MG63 (cell line): ENCODE measurements at regions not wholly inside any gene's neighbourhood (a gene's known extent, or its start where the extent isn't known, plus 50 kb on each side); places are given as distances from the start of the nearest gene placed in this dataset.
A peak's percentile ranks its signal among the peaks of the same experiment; 100 is the strongest.
"Not testable (repeated sequence)": the region's sequence is repeated elsewhere in the genome, so short reads cannot be mapped to it uniquely, and the experiment has no call there.

Experiments
- DNase-seq: peaks from one replicate; pipeline ENCODE4 v3.0.0-alpha.2; 2020
- H3K27me3 ChIP-seq: fragments of 250-450 bp; sonication (Bioruptor Pico); 2 replicates; pipeline ENCODE4 v1.5.1; 2020; ENCODE audit warnings: mild to moderate bottlenecking, moderate library complexity
- H3K36me3 ChIP-seq: fragments of 250-450 bp; sonication (Bioruptor Pico); 2 replicates; pipeline ENCODE4 v1.5.1; 2020; ENCODE audit warnings: mild to moderate bottlenecking, moderate library complexity
- H3K4me3 ChIP-seq: fragments of 250-450 bp; sonication (Bioruptor Pico); 2 replicates; pipeline ENCODE4 v1.5.1; 2020; ENCODE audit warnings: mild to moderate bottlenecking, moderate library complexity
- H3K9me3 ChIP-seq: fragments of 250-450 bp; sonication (Bioruptor Pico); 2 replicates; pipeline ENCODE4 v1.5.1; 2020; ENCODE audit warnings: mild to moderate bottlenecking, moderate library complexity

DNA sequence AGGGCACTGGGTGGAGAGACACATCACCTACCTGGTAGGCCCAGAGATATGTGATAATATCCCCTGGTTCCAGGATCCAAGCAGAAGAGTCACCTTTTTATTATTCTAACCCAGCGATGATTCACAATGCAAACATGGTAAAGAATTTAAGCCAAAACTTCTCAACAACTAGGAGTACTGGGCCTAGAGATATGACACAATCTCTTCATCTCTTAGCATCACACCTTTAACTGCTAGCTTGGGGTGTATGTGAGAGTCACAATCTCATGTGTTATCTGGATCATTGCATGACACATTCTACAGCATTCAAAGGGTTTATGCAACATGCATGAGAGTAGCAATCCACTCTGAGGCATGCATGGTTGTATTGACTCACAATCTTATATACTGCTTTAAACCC is 1109.0 kb upstream of the AMELY start:
- no peaks in the 10 kb centered on the region for H3K36me3 ChIP-seq

DNA sequence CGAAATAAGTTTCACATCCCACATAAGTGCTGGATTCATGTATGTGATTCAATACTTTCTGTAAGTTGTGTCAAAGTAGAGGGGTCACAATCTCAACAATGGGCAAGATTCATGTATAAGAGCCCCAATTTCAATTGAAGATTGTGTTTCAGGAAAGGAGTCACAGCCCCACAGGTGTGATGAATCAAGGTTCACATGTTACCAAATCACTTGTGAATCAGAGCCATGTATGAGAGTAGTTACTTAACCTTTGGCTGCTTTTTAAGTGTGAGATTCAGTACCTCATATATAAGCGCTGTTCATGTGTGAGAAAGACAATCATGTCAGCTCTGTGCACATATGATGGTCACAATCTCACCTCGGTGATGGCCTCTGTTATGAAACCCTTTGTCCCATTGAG is 1100.0 kb upstream of the AMELY start:
- Histone ChIP-seq H3K4me3 (no peak overlapping the region), H3K36me3 (no peaks in the 10 kb centered on the region), H3K9me3 (no peaks in the 10 kb centered on the region), H3K27me3 (no peaks in the 10 kb centered on the region)
- no peak for DNase-seq

More for the DNA sequence above, 1109.0 kb upstream of the AMELY start:
- H3K4me3 ChIP-seq = no peak overlapping the region
- DNase-seq = no peak
- H3K27me3 ChIP-seq = no peaks in the 10 kb centered on the region
- no peaks in the 10 kb centered on the region for H3K9me3 ChIP-seq

DNA sequence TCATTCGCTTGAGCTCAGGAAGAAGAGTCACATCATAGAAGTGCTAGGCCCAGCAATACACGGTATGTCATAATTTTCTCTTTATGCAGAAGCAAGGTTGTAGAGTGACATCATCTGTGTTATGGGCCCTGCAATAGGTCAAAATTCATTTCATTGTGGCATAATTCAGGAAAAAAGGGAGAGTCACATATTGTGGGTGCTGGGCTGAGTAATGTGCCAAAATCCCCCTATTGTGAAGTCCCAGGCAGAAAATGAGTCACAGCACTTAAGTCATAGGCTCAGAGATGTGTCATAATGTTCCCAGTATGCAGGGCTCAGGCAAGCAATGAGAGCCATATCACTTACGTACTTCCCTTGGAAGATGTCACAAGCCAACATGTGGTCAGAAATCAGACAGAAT is 1092.6 kb upstream of the AMELY start:
- no peaks in the 10 kb centered on the region for H3K9me3 ChIP-seq
- DNase-seq = peak; percentile 9
- no peaks in the 10 kb centered on the region for H3K36me3 ChIP-seq
- no peaks in the 10 kb centered on the region for H3K27me3 ChIP-seq
- no peak overlapping the region for H3K4me3 ChIP-seq

DNA sequence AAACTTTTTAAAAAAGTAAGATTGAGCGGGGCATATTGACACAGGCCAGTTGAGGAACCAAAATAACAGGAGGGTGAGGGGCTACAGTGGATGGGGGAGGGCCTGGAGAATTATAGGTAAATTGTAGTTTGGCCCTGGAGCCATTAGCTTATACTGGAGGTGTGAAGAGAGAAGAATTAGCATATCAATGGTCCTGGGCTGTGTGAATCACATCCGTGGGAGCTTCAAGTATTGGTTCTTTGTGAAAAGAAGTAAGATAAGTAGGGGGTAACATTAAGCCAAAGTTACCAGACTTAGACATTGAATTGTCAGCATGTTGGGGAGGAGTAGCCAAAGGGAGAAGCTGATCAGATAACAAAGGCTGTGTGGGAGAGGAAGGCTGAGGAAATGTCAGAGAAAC is 1085.2 kb upstream of the AMELY start:
- Histone ChIP-seq H3K4me3 (no peak overlapping the region), H3K36me3 (no peaks in the 10 kb centered on the region), H3K9me3 (no peaks in the 10 kb centered on the region), H3K27me3 (no peaks in the 10 kb centered on the region)
- DNase-seq = no peak

DNA sequence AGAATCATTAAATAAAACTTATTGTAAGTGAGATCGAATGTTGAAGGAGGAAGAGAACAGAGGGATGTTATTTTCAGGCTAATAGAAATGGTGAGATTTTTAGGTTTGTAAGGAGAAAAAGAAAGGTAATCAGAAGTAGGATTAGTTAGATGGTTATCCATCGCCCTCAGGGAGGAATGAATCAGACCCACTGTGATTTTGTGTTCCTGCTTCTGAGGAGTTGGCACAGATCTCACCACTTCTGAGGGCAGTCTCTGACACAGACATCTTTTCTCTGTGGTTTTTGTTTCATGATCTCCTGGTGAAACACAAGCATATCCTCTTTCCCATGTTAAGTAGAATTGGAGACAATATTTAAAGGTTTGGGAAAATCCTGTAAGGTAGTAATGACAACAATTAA is 1083.2 kb upstream of the AMELY start:
- H3K4me3 ChIP-seq, DNase-seq, H3K9me3 ChIP-seq, H3K27me3 ChIP-seq, H3K36me3 ChIP-seq: not testable (repeated sequence)

DNA sequence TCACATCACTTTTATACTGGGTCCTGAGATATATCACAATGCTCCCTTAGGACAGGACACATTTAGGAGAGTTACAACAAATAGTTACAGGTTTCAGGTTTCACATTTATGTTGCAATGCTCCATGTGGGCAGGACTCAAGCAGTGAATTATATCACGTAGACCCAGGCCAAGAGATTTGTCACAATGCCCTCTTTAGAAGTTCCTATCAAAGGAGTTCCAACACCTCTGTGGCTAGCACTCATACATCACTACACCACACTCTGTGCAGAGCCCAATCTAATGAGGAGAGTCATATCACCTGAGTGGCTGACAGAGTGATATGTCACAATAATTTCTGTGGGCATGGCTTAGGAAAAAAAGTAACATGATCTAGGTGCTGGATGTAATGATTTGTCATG is 1068.2 kb upstream of the AMELY start:
- H3K4me3 ChIP-seq = no peak overlapping the region
- no peak for DNase-seq
- no peaks in the 10 kb centered on the region for H3K9me3 ChIP-seq
- no peaks in the 10 kb centered on the region for H3K36me3 ChIP-seq
- no peaks in the 10 kb centered on the region for H3K27me3 ChIP-seq

DNA sequence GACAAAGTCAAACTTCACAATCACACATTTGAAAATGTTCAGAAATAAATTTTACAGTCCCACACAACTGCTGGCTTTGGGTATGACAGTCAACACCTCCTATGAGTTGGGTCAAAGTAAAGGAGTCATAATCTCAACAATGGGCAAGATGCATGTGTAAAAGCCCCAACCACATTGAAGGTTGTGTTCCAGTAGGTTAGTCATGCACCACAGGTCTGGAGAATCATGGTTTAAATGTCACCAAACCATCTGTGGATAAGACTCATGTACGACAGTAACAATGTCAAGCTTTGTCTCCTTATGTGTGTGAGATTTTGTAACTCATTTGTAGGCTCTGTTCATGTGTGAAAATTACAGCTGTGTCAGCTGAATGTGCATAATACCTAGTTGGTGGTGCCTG is 1065.7 kb upstream of the AMELY start:
- no peaks in the 10 kb centered on the region for H3K36me3 ChIP-seq
- H3K27me3 ChIP-seq = no peaks in the 10 kb centered on the region
- H3K9me3 ChIP-seq = no peaks in the 10 kb centered on the region
- no peak for DNase-seq
- H3K4me3 ChIP-seq = no peak overlapping the region

DNA sequence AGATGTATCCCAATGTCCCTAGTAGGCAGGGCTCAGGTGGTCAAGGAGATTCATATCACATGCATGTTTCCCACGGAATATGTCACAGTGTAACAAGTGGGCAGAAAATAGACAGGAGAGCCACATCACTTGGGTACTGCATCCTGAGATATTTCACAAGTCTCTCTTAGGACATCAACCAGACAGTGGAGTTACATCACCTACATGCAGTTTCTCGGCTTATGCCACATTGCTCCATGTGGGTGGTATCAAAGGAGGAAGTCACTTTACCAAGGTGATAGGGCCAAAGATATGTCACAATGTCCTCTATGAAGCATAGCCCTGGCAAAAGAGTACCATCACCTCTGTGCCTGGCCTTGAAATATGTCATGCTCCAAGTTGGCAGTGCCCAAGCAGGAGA is 1056.7 kb upstream of the AMELY start:
- no peak for DNase-seq
- Histone ChIP-seq H3K36me3 (no peaks in the 10 kb centered on the region), H3K4me3 (no peak overlapping the region), H3K9me3 (no peaks in the 10 kb centered on the region), H3K27me3 (no peaks in the 10 kb centered on the region)

DNA sequence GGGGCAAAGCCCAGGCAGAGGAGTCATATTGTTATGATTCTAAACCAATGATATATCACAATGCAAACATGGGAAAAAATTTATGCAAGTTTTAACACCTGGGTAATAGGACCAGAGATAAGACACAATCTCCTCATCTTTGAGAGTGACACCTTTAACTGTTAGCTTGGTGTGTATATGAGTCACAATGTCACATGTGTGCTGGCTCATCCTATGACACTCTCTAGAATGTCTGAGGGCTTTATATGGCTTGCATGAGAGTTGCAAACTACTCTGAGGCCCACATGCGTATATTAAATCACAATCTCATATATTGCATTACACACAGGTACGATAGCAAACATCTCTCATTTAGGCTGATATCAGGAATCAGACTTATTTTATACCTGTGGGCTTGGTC is 1055.4 kb upstream of the AMELY start:
- Histone ChIP-seq H3K4me3 (no peak overlapping the region), H3K36me3 (no peaks in the 10 kb centered on the region), H3K27me3 (no peaks in the 10 kb centered on the region), H3K9me3 (no peaks in the 10 kb centered on the region)
- no peak for DNase-seq

DNA sequence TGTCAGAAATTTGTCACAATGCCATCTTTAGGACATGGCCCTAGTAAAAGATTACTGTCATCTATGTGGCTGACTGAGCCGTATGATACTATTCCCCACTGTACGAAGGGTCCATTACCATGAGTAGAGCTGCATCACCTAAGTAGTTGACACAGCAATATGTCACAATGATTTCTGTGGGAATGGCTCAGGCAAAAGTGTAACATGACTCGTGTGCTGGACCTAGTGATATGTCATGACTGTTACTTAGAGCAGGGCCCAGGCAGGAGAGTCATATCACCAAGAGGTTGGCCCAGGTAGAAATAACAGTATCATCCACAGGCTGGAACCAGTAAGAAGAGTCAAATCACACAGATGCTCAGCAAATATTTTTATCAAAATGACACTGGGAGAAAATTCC is 1051.8 kb upstream of the AMELY start:
- H3K4me3 ChIP-seq = no peak overlapping the region
- no peaks in the 10 kb centered on the region for H3K27me3 ChIP-seq
- no peaks in the 10 kb centered on the region for H3K36me3 ChIP-seq
- DNase-seq = no peak
- no peaks in the 10 kb centered on the region for H3K9me3 ChIP-seq

DNA sequence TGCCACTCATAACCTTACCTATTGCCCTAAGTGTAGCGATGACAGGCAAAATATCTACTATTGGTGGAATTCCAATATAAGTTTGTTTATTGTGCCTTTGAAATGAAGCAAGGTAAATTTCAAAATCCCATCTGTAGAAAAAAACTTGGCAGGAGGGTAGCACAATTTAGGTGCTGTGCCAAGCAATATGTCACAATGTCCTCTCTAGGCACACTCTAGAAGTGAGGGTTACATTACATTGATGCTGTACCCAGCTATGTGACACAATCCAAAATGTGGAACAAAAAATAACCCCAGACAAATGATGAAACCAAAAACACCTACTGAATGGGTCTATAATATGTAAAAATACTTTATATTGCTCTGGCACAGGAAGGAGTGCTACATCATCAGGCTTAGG is 1050.8 kb upstream of the AMELY start:
- Histone ChIP-seq H3K27me3 (no peaks in the 10 kb centered on the region), H3K4me3 (no peak overlapping the region), H3K9me3 (no peaks in the 10 kb centered on the region), H3K36me3 (no peaks in the 10 kb centered on the region)
- no peak for DNase-seq

DNA sequence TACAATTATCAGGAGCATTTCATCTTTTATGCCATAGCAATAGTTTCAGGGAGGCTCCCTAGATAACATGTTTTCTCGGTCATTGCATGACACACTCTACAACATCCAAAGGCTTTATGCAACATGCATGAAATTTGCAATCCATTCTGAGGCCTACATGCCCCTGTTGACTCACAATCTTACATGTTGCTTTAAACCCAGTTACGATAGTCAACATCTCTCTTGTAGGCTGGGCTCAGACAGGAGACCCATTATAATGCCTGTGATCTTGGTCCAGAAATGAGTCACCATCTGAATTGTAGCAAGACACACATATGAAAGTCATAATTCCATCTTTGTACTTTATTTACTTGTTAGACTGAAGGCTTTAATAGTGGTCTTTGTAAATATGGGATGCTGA is 1050.3 kb upstream of the AMELY start:
- Histone ChIP-seq H3K9me3 (no peaks in the 10 kb centered on the region), H3K4me3 (no peak overlapping the region), H3K36me3 (no peaks in the 10 kb centered on the region), H3K27me3 (no peaks in the 10 kb centered on the region)
- DNase-seq = no peak

DNA sequence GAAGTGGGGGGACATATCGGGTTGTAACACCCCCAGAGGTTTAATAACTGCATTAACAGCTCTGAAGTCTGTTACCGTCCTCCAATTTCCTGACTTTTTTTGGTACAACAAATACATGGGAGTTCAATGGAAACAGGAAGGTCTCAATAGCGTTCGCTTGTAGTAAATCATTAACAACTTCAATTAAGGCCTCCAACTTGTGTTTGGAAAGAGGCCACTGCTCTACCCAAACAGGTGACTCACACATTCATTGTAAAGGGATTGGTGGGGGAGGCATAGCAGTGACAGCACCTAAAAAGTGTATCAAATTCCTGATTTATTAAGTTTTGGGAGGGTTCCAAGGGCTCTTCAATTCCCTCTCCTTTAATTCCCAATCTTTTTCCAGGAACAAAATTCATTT is 1046.2 kb upstream of the AMELY start:
- no peak overlapping the region for H3K4me3 ChIP-seq
- H3K36me3 ChIP-seq = no peaks in the 10 kb centered on the region
- H3K9me3 ChIP-seq = no peaks in the 10 kb centered on the region
- no peak for DNase-seq
- H3K27me3 ChIP-seq = no peaks in the 10 kb centered on the region

DNA sequence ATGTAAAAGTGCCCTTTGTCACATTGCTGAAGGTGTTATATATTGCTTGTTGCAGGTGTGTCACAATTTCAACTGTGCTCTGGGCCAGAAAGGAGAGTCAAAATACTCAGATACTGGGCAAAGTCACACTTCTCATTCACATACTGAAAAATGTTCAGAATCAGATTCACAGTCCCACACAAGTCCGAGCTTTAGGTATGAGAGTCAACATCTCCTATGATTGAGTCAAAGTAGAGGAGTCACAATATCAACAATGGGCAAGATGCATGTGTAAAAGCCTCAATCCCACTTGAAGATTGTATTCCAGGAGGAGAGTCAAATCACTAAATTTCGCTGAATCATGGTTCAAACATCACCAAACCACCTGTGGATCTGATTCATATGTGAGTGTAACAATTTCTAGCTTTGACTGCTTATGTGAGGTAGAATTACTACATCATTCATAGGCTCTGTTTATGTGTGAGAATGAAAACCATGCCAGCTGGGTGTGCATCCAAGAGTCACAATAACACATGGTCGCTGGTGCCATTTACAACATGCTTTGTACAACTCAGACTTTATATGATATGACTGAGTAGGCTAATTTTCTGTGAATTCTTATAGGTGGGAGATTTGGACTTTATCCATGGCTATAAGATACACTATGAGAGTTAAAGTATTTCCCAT is 1039.8 kb upstream of the AMELY start:
- Histone ChIP-seq H3K9me3 (no peaks in the 10 kb centered on the region), H3K36me3 (no peaks in the 10 kb centered on the region)
- no peak for DNase-seq

DNA sequence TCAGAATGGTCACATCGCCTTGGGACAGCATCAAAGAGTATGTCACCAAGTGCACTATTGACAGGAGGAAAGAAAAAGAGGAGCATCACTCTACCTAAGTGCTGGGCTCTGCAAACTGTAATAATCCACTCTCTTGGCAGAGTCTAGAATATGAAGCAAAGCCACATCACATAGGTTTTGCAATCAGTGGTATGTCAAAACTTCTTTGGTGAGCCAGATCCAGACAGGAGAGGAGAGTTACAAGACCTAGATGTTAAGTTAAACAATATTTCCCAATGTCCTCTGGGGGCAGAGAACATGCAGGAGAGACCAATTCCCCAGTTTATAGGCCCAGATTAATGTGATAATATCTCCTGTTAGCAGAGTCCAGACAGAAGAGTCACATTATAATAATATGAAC is 1032.6 kb upstream of the AMELY start:
- no peaks in the 10 kb centered on the region for H3K9me3 ChIP-seq
- H3K4me3 ChIP-seq = no peak overlapping the region
- no peaks in the 10 kb centered on the region for H3K27me3 ChIP-seq
- DNase-seq = no peak
- no peaks in the 10 kb centered on the region for H3K36me3 ChIP-seq

More for the DNA sequence above, 1039.8 kb upstream of the AMELY start:
- Histone ChIP-seq H3K27me3 (no peaks in the 10 kb centered on the region), H3K4me3 (no peak overlapping the region)

DNA sequence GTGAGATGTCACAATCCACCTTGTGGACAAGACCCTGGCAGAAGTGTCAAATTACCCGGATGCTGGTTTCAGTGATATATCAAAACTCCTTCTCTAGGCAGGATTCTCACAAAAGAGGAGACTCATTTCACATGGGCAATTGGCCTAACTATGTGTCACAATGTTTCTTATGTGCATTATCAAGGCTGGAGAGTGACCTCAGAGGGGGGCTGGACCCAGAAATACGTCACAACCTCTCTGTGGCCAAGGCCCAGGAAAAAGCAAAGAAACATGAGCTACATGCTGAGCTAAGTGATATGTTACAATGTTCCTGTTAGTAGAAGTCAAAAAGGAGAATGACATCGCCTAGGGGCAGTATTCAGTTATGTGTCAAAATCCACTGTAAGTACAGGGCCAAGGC is 1031.2 kb upstream of the AMELY start:
- Histone ChIP-seq H3K9me3 (no peaks in the 10 kb centered on the region), H3K36me3 (no peaks in the 10 kb centered on the region), H3K4me3 (no peak overlapping the region), H3K27me3 (no peaks in the 10 kb centered on the region)
- DNase-seq = peak; percentile 44

DNA sequence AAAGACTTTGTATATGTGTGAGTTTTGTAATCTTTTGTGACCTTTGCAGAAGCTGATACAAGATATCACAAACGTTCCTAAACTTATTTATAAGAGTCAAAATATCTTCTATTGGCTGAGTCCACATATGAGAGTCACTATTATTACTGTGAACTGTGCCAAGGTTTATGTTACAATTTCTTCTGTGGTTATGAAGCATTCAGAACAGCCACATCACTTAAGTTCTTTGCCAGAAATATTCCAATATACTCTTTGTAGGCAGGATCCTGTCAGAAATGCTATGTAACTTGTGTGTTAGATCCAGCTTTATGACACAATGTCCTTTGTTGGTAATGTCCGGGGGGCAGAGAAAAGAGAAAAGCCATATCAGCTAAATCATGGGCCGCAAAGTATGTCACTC is 1030.3 kb upstream of the AMELY start:
- H3K4me3 ChIP-seq = no peak overlapping the region
- H3K36me3 ChIP-seq = no peaks in the 10 kb centered on the region
- no peaks in the 10 kb centered on the region for H3K9me3 ChIP-seq
- H3K27me3 ChIP-seq = no peaks in the 10 kb centered on the region
- DNase-seq = no peak

DNA sequence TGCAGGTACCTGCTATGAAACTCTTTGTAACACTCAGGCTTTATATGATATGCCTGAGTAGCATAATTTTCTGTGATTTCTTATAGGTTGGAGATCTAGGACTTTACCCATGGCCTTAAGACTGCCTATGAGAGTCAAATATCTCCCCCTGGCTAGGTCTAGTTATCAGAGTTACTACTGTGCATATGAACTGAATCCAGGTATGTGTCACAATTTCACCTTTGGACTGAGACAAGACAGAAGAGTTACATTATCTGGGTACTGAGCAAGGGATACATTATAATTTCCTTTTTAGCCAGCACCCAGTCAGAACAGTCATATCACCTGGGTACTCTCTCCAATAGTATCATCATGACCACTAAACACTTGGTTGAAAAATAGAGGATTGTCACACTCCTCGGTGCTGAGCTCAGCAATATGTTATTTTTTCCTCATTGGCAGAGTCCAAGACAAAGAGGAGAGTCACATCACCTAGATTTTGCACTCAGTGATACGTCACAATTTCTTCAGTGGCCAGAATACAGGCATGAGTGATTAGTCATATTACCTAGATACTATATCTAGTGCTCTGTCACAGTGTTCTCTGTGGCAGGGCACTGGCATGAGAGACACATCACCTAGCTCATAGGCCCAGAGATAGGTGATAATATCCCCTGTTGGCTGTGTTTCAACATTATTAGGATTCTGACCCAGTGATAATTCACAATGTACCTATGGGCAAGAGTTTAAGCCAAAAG is 1027.6 kb upstream of the AMELY start:
- no peak for DNase-seq
- Histone ChIP-seq H3K4me3 (no peak overlapping the region), H3K9me3 (no peaks in the 10 kb centered on the region), H3K36me3 (no peaks in the 10 kb centered on the region), H3K27me3 (no peaks in the 10 kb centered on the region)
